Activated CD8-positive, alpha-beta memory T cell treated with anti-CD3 and anti-CD28 coated beads, Interleukin-2, amount 10 ng/mL, durations not matched to agents 7 days and 5 days (primary cell): ENCODE measurements at regions not wholly inside any gene's neighbourhood (a gene's known extent, or its start where the extent isn't known, plus 50 kb on each side); places are given as distances from the start of the nearest gene placed in this dataset.

Experiments used
- ATAC-seq: fragments of 150-1000 bp; cut with Tn5 transposase; one replicate; pipeline ENCODE4 v1.10.0; 2021; ENCODE audit warnings: moderate library complexity
- CTCF ChIA-PET: fragments of 350-600 bp; sonication (Branson Sonifier 250); formaldehyde crosslinking; loops from one replicate; lab custom pipeline; 2021; ENCODE audit warnings: antibody characterized with exemption; lab: Charles Lee
- DNase-seq: peaks from one replicate; pipeline ENCODE4 v3.0.0-alpha.2; 2020
- H3K27ac Mint-ChIP-seq: one replicate; pipeline ENCODE4 v1.8.0; 2021; ENCODE audit warnings: mild to moderate bottlenecking, mixed read lengths
- H3K27me3 Mint-ChIP-seq: one replicate; pipeline ENCODE4 v1.8.0; 2021; ENCODE audit warnings: mixed read lengths
- H3K36me3 Mint-ChIP-seq: one replicate; pipeline ENCODE4 v1.8.0; 2021; ENCODE audit warnings: mild to moderate bottlenecking, mixed read lengths
- H3K4me1 Mint-ChIP-seq: one replicate; pipeline ENCODE4 v1.8.0; 2021; ENCODE audit warnings: mixed read lengths
- H3K4me3 Mint-ChIP-seq: one replicate; pipeline ENCODE4 v1.8.0; 2021; ENCODE audit warnings: mild to moderate bottlenecking, moderate library complexity, mixed read lengths
- H3K9me3 Mint-ChIP-seq: one replicate; pipeline ENCODE4 v1.8.0; 2022; ENCODE audit warnings: low read depth, mixed read lengths

DNA sequence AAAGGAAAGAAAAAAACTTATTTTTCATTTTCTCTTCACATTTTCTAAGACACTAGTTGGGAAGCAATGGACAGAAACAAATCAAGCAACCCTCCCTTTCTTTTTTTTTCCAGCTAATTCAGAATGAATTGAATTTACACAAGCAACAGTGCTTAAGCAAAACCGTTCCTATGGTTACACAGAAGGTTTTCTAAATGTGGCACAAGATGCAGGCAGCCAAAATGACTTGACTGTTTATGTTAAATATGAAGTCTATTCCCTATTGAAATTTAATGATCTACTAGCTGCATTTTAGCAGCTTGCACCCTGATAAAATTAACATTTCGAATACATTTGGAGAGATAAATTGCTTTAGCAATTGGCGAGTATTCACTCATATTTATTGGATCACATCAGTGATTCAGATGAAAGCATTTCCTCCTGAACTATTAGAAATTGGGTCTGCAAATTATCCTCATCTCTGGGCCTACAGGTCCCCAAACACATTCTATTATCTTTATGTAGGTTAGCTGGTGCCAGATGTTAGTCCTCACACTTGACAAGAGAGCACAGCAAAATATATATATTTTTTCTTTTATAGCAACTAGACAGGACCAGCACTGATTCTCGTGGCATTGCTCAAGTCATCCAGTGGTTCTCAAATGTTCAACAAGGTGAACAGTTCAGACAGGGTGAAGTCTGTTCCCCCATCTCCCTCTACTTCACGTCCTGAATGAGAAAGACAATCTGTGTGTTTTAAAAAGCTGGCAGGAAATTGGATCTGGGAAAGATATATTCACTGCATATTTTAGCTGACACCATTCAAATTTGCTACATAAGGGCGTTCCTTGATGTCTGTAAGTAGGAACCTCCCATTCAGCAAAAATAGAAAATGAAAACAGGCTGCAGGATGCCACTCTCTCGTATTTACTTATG lies 463.6 kb upstream of the KCNMB2 start:
- Mint-ChIP-seq H3K9me3 (no peaks in the 10 kb centered on the region), H3K27me3 (no peaks in the 10 kb centered on the region), H3K27ac (no peak overlapping the region), H3K4me1 (peaks cover 3% of the 10 kb centered on the region), H3K4me3 (no peak overlapping the region), H3K36me3 (no peaks in the 10 kb centered on the region)
- CTCF ChIA-PET, result no interaction called here
- ATAC-seq, result no peak
- no peak for DNase-seq

DNA sequence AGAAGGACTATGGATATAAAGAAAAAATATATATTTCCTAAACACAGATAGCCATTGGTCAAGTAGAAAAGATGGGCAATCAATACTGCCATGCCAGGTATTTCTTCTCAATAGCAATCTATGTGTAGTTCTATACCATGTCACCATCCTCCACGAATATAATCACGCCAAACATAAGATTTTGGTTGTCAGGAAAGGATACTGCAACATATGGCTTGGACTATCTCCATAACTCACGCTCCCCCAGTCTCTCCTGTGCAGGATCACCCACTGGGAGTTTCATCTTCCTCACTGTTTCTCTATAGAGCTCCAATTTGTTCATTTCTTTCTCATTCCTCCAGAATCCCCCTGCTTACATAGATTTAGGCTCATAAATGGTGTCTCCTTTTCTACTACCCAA lies 462.9 kb upstream of the KCNMB2 start:
- ATAC-seq (no peak), DNase-seq (no peak)
- CTCF ChIA-PET, result no interaction called here
- Mint-ChIP-seq H3K4me3 (no peak overlapping the region), H3K36me3 (no peaks in the 10 kb centered on the region), H3K4me1 (peaks cover 3% of the 10 kb centered on the region), H3K9me3 (no peaks in the 10 kb centered on the region), H3K27me3 (no peaks in the 10 kb centered on the region), H3K27ac (no peak overlapping the region)

DNA sequence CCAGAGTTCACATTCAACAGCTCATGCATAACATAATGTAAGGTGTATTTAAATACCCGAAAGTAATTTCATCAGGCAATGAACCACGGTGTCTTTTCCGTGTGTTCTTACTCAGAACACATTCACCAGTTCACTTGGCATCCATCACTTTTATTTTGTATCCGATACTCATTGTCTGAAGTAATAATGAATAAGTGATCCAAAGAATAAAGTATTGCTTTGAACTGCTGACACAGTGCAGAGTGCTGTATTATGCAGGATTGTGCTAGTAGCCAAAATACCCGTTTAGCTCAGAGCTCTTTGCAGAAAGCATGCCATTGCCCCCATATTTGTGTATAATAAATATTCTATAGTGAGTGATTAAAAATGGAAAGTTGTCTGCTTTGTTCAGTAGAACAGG lies 460.9 kb upstream of the KCNMB2 start:
- peaks cover 3% of the 10 kb centered on the region for H3K4me1 Mint-ChIP-seq
- no peaks in the 10 kb centered on the region for H3K27me3 Mint-ChIP-seq
- no peak for ATAC-seq
- DNase-seq, result no peak
- CTCF ChIA-PET, result no interaction called here
- no peaks in the 10 kb centered on the region for H3K9me3 Mint-ChIP-seq
- H3K36me3 Mint-ChIP-seq, result no peaks in the 10 kb centered on the region
- no peak overlapping the region for H3K4me3 Mint-ChIP-seq
- H3K27ac Mint-ChIP-seq, result no peak overlapping the region

DNA sequence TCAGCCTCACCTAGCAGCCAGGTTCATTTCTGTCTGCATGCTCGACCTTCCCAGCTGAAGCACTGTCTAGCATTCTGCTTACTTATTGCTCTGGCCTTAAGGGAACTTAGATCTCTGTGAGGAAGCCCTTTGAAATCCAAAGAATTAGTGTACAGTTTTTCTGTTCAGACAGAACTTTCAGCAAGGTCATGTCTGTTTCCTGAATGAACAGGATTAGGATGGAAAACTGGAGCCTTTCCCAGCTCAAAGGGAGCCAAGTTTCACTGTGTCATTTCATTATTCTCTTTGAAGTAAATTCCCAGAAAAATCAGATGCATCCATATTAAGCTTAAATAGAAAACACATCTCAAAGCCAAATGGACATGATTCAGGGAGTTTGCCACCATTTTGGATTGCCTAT lies 457.3 kb upstream of the KCNMB2 start:
- Mint-ChIP-seq H3K4me3 (no peak overlapping the region), H3K27ac (no peak overlapping the region), H3K9me3 (no peaks in the 10 kb centered on the region), H3K27me3 (no peaks in the 10 kb centered on the region), H3K4me1 (peaks cover 3% of the 10 kb centered on the region), H3K36me3 (no peaks in the 10 kb centered on the region)
- DNase-seq (no peak), ATAC-seq (no peak)
- CTCF ChIA-PET, result no interaction called here

DNA sequence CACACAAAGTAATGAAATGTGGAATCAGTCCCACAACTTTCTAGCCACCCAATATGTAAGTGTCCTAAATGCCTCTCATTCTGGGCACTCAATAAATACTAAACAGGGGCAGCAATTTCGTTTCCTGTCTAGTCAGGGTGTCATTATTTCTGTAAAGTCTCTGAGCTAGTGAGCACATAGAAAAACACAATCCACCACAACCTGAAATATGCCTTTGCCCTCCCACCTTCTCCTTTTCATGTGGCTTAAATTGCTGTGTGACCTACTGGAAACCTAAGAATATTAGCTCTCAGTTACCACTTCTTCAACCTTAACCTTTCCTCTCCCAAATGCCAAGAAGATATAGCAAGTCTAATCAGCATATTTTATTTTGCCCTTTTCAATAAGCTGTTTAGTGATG lies 456.3 kb upstream of the KCNMB2 start:
- CTCF ChIA-PET, result no interaction called here
- DNase-seq (no peak), ATAC-seq (no peak)
- no peaks in the 10 kb centered on the region for H3K36me3 Mint-ChIP-seq
- peaks cover 5% of the 10 kb centered on the region for H3K4me1 Mint-ChIP-seq
- H3K4me3 Mint-ChIP-seq, result no peak overlapping the region
- no peaks in the 10 kb centered on the region for H3K9me3 Mint-ChIP-seq
- no peaks in the 10 kb centered on the region for H3K27me3 Mint-ChIP-seq
- H3K27ac Mint-ChIP-seq, result no peak overlapping the region

DNA sequence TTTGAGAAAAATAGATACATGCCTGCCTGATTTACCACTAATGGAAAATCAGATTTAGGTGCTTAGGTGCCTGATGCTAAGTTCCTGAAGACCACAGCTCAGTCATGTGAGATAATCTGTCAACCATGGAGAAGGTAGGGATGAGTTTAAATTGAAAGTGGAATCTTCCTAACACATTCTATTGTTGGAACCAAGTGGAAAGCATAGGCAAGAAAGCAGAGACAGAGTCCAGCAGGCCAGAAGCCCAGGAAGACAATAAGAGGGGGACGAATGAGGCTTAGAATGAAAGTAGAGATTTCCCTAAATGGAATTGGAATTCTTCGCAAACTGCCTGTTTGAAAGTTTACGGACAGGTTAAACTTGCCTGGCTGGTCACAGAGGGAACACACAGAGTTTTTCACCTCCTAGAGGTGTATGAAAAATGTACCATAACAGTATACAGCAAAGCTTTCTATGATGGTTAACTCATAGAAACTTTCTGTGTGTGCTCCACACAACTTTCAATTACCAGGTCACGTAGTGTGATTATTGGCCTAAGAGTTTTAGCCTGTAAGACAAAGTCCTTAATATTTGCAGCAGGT lies 453.8 kb upstream of the KCNMB2 start:
- CTCF ChIA-PET, result no interaction called here
- no peak for ATAC-seq
- H3K9me3 Mint-ChIP-seq, result no peaks in the 10 kb centered on the region
- no peak for DNase-seq
- no peak overlapping the region for H3K27ac Mint-ChIP-seq
- no peak overlapping the region for H3K4me3 Mint-ChIP-seq
- H3K4me1 Mint-ChIP-seq, result peaks cover 2% of the 10 kb centered on the region
- no peaks in the 10 kb centered on the region for H3K36me3 Mint-ChIP-seq
- H3K27me3 Mint-ChIP-seq, result no peaks in the 10 kb centered on the region

DNA sequence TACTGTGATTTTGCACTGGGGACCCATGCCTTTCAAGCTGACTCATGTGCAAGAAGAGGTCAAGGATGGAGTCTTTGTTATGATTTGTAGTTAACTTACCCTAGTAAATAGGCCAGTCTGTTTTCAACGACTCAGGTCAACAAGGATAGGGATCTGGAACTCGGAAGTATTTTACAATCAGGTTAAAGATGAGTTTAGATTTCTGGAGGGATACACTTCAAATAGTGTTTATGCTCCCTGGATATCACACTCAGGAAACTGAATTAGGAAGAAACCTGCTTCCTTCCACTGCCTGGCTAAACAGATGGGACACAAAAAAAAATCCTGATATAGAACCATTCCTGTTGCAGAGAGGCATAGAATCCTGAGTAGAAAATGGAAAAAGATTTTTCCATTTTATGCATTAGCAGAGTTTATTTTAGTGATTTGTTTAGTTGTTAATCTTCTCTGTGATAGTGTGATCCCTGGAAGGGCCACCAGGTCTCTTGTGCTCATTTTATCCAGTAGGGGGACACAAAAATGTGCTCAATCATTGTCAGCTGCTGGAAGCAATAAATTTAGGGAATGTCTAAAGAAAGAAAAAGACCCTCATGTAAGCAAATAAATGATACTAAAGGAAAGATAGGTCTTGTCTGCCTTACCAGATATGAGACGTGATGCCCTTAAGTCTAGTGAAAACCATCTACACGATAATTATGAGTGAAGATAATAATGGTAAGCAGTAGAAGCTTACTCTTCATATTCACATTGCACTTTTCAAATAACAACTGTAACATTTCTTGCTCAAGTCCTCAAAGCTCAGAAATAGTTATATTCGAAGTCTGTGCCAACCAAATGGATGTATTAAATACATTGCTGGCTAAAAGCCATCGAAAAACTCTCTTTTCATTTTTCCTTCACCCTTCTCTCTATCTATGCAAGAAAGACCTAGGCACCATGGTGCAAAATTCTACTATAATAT lies 452.1 kb upstream of the KCNMB2 start:
- Mint-ChIP-seq H3K4me1 (peaks cover 2% of the 10 kb centered on the region), H3K27ac (no peak overlapping the region), H3K4me3 (no peak overlapping the region), H3K9me3 (no peaks in the 10 kb centered on the region), H3K36me3 (no peaks in the 10 kb centered on the region), H3K27me3 (no peaks in the 10 kb centered on the region)
- no peak for ATAC-seq
- DNase-seq, result no peak
- CTCF ChIA-PET, result interaction anchor here (0.7 to 1.0 kb wide), 2 partner anchors 169 to 992 kb away, joined by 3 read pairs; no protein-coding TSS in a partner anchor

DNA sequence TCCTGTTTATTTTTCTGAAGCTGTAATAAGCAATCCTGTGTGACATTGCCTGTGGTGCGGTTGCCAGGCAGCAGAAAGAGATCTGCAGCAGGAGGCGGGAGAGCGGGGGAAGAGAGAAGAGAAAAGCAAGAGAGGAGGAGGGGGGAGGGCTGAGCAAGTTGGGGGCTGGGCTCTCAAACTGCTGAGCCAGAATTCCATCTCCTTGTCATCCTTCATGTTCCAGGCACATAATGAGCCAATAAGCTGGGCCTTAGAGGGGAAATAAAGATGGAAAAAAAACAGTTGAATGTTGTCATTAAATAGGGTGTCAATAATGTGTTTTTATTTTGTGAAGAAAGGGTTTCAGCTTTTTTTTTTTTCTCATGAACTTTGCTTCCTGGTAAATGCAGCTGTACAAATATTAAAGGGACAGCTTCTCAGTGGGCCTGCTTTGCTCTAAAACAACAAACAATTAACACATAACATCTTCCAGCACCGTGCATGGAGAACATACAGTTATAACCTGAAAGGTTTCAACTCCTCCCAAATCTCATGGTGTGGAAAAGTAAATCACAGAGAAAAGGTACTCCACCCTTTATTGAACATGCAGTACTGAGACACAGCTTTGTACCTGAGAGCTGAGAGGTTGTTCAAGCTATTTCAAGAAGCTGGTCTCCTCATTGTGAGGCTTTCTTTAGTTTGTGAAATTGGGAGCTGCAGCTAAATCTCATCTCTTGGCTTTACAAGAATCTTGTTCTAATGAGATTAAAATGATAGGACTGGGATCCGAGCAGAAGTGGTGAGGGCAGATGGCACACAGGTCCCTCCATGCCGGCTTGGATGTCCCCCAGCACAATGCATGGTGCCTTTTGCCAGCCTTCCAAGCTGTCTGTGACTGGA lies 451.1 kb upstream of the KCNMB2 start:
- H3K27ac Mint-ChIP-seq, result no peak overlapping the region
- ATAC-seq, result no peak
- H3K4me3 Mint-ChIP-seq, result no peak overlapping the region
- no peak for DNase-seq
- no peaks in the 10 kb centered on the region for H3K27me3 Mint-ChIP-seq
- H3K4me1 Mint-ChIP-seq, result peaks cover 2% of the 10 kb centered on the region
- CTCF ChIA-PET, result interaction anchor here (0.7 to 1.0 kb wide), 2 partner anchors 168 to 993 kb away, joined by 3 read pairs; no protein-coding TSS in a partner anchor
- no peaks in the 10 kb centered on the region for H3K9me3 Mint-ChIP-seq
- H3K36me3 Mint-ChIP-seq, result no peaks in the 10 kb centered on the region

DNA sequence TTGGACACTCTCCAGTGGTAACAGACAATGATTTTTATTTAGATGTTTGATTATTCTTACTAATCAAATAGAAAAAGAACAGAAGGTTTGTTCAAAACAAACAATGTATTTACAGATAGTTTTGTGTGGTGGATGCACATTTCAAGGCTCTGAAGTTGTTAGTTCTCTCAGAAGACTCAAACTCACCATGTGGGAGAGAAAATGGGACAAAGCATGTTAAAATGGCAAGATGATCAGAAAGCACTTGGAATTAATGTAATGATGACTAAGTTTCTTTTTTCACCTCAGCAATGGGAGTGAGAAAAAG lies 450.5 kb upstream of the KCNMB2 start:
- no peaks in the 10 kb centered on the region for H3K9me3 Mint-ChIP-seq
- H3K27me3 Mint-ChIP-seq, result no peaks in the 10 kb centered on the region
- H3K4me1 Mint-ChIP-seq, result peaks cover 2% of the 10 kb centered on the region
- CTCF ChIA-PET, result no interaction called here
- H3K36me3 Mint-ChIP-seq, result no peaks in the 10 kb centered on the region
- DNase-seq (no peak), ATAC-seq (no peak)
- H3K4me3 Mint-ChIP-seq, result no peak overlapping the region
- H3K27ac Mint-ChIP-seq, result no peak overlapping the region

DNA sequence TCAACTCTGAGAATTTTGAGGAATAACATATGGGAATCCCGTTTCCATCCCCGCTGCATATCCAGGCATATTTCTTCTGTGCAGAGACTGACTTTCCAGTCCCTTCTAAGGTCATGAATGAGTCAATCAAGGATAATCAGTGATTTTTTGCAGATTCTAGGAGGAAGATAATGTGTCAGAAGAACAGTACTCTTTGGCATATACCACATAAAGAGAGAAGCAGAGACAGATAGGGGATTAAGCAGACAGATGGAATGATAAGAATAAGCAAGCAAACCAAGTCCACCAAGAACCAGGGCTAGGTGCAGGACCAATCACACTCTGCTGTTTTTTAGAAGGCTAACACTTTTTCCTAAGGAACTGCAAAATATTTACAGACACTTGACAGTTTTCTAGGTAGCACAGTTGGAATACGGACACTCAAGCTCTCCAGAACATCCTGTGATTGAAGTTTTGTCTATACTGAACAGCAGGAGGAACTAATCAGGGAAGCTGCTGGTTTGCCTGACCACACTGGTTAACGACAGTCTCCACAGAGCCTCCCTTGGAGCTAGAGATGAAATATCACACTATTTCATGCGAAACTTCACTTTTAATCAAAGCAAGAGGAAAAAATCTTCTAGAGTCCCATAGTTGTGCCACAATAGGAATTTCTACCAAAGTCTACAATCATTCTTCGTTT lies 450.0 kb upstream of the KCNMB2 start:
- no peak overlapping the region for H3K4me3 Mint-ChIP-seq
- CTCF ChIA-PET, result no interaction called here
- no peak overlapping the region for H3K27ac Mint-ChIP-seq

DNA sequence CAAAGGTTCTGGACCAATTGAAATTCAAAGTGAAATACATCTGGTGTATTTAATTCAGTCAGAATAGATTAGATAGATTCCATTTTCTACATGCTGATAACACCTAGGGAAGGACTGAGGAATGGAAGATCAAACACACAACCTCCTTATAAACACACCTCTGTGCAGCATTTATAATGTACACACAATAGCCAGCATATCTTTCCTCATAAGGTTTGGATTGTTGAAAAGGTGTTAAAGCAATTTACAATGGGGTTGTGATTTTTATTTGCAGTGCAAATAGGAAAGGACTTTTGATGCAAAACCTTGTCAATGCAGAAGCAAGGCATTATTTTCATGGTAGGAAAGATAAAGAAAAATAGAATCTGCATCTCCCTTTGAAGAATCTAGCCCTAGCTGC lies 448.9 kb upstream of the KCNMB2 start:
- DNase-seq (no peak), ATAC-seq (no peak)
- CTCF ChIA-PET, result no interaction called here
- Mint-ChIP-seq H3K9me3 (peaks cover 3% of the 10 kb centered on the region), H3K36me3 (no peaks in the 10 kb centered on the region), H3K27ac (no peak overlapping the region), H3K27me3 (no peaks in the 10 kb centered on the region), H3K4me3 (no peak overlapping the region), H3K4me1 (peaks cover 2% of the 10 kb centered on the region)

More for the DNA sequence above, 450.0 kb upstream of the KCNMB2 start:
- H3K36me3 Mint-ChIP-seq, result no peaks in the 10 kb centered on the region
- H3K4me1 Mint-ChIP-seq, result peaks cover 2% of the 10 kb centered on the region
- no peaks in the 10 kb centered on the region for H3K27me3 Mint-ChIP-seq
- peaks cover under 1% of the 10 kb centered on the region for H3K9me3 Mint-ChIP-seq
- DNase-seq (no peak), ATAC-seq (no peak)

DNA sequence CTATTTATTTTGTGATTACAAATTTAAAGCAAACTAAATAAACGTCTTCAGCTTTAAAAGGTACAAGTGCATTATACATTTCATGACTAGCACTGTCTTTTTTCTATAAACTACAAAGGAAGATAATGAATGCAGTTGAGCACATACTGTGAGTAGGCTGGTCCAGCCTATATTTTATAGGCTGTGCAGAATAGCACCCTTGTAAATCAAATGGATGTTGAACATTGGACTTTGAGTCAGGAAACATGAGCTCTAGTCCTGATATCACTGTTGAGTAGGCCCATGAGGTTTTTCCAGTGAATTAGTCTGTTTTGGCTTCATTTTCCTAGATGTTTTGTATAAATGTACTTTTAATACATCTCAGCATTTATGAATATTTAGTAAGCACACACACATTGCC lies 447.3 kb upstream of the KCNMB2 start:
- H3K27me3 Mint-ChIP-seq, result no peaks in the 10 kb centered on the region
- CTCF ChIA-PET, result no interaction called here
- H3K4me1 Mint-ChIP-seq, result peaks cover 2% of the 10 kb centered on the region
- H3K36me3 Mint-ChIP-seq, result no peaks in the 10 kb centered on the region
- ATAC-seq, result no peak
- no peak overlapping the region for H3K27ac Mint-ChIP-seq
- H3K9me3 Mint-ChIP-seq, result peaks cover 3% of the 10 kb centered on the region
- H3K4me3 Mint-ChIP-seq, result no peak overlapping the region
- no peak for DNase-seq
